ENCODE measurements at regions not wholly inside any gene's neighbourhood (a gene's known extent, or its start where the extent isn't known, plus 50 kb on each side); places are given as distances from the start of the nearest gene placed in this dataset.

- TF ChIP-seq EZH2 (IDR thresholded peaks at IDR 0.05; ENCODE audit: borderline replicate concordance, low read length) (no peak), CTCF (conservative IDR thresholded peaks at IDR 0.05 in 1 of 2, IDR thresholded peaks at IDR 0.05 in 1 of 2; ENCODE audit: extremely low read depth in 1 of 2, insufficient read depth in 1 of 2, low read depth in 1 of 2, low read length in 2 of 2) (no peak)
These were observed 989.5 kb downstream of the CBLN2 start for GRCh38 chr18:71554686-71555085.

Data from mammary epithelial cell (primary cell).